ENCODE measurements at regions not wholly inside any gene's neighbourhood (a gene's known extent, or its start where the extent isn't known, plus 50 kb on each side); places are given as distances from the start of the nearest gene placed in this dataset.
A peak's percentile ranks its signal among the peaks of the same experiment; 100 is the strongest.

- DNase-seq: no peak
Observed at GRCh38 chr15:60214201-60214600, 183.6 kb downstream of the ANXA2 start.

- DNase-seq: peak in 1 of 5 experiments; percentile 3
Observed at GRCh38 chr15:60215225-60215963, 182.4 kb downstream of the ANXA2 start.

- no peak for DNase-seq
Observed at GRCh38 chr15:60217161-60217560, 180.6 kb downstream of the ANXA2 start.

- no peak for DNase-seq
Observed at GRCh38 chr15:60218256-60218655, 179.5 kb downstream of the ANXA2 start.

GRCh38 chr15:60219866-60220265 is 177.9 kb downstream of the ANXA2 start:
- DNase-seq: no peak

- no peak for DNase-seq
Observed at GRCh38 chr15:60221356-60221755, 176.4 kb downstream of the ANXA2 start.

- DNase-seq: no peak
Observed at GRCh38 chr15:60222404-60222803, 175.4 kb downstream of the ANXA2 start.

- no peak for DNase-seq
Observed at GRCh38 chr15:60223176-60223575, 174.6 kb downstream of the ANXA2 start.

GRCh38 chr15:60226924-60227323 is 170.9 kb downstream of the ANXA2 start:
- DNase-seq: no peak

- DNase-seq: no peak
Observed at GRCh38 chr15:60228101-60228500, 169.7 kb downstream of the ANXA2 start.

- no peak for DNase-seq
Observed at GRCh38 chr15:60228619-60229018, 169.2 kb downstream of the ANXA2 start.

GRCh38 chr15:60235951-60236710 is 161.7 kb downstream of the ANXA2 start:
- DNase-seq: no peak

GRCh38 chr15:60237446-60237845 is 160.3 kb downstream of the ANXA2 start:
- DNase-seq: no peak

GRCh38 chr15:60243769-60244168 is 154.0 kb downstream of the ANXA2 start:
- no peak for DNase-seq

- DNase-seq: no peak
Observed at GRCh38 chr15:60244813-60245212, 153.0 kb downstream of the ANXA2 start.

GRCh38 chr15:60250316-60250715 is 147.5 kb downstream of the ANXA2 start:
- no peak for DNase-seq

- DNase-seq: no peak
Observed at GRCh38 chr15:60251300-60252070, 146.3 kb downstream of the ANXA2 start.

GRCh38 chr15:60254416-60254815 is 143.4 kb downstream of the ANXA2 start:
- no peak for DNase-seq

- peak in 1 of 5 experiments; percentile 81 for DNase-seq
Observed at GRCh38 chr15:60255390-60255789, 142.4 kb downstream of the ANXA2 start.

GRCh38 chr15:60257591-60258159 is 140.1 kb downstream of the ANXA2 start:
- no peak for DNase-seq

- no peak for DNase-seq
Observed at GRCh38 chr15:60259469-60259868, 138.3 kb downstream of the ANXA2 start.

- no peak for DNase-seq
Observed at GRCh38 chr15:60264088-60264487, 133.7 kb downstream of the ANXA2 start.

- no peak for DNase-seq
Observed at GRCh38 chr15:60264566-60264965, 133.2 kb downstream of the ANXA2 start.

All from T-helper 2 cell (primary cell).